A673 (cell line): ENCODE measurements at regions not wholly inside any gene's neighbourhood (a gene's known extent, or its start where the extent isn't known, plus 50 kb on each side); places are given as distances from the start of the nearest gene placed in this dataset.

Experiments
- EZH2 ChIP-seq: fragments of 200-600 bp; sonication (generic); IDR thresholded peaks from 2 replicates; pipeline ENCODE4 v1.6.1; 2017; ENCODE audit warnings: borderline replicate concordance, low read depth, mild to moderate bottlenecking, mixed read lengths, antibody characterized with exemption, low read length; ENCODE audit not compliant: poor library complexity, severe bottlenecking
- TF ChIP-seq, protein P1 (sequence below): fragments of 300-800, 200-600 bp; sonication (generic); conservative IDR thresholded peaks from 2 replicates; pipeline ENCODE4 v1.5.1; 2017; ENCODE audit warnings: low read depth, mild to moderate bottlenecking, antibody characterized with exemption, low read length, moderate library complexity, mixed read lengths

DNA sequence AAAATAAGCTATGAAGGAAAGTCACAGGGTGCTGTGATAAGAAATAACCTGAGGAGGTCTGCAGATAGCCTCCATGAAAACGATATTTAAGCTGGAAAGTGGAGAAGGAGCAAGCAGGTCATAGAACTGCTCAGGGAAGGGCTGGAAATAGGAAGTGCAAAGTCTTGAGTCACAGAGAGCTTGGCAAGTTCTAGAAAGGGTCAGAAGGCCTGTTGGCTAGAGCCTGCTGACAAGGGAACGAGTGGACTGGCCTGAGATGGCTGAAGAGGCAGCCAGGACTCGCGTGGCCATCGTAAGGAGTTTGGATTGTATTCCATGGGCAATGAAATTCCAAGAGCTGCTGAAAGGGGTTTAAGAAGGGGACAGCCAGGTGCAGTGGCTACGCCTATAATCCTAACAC lies 64.7 kb upstream of the IL12A start:
- TF ChIP-seq, protein P1, sequence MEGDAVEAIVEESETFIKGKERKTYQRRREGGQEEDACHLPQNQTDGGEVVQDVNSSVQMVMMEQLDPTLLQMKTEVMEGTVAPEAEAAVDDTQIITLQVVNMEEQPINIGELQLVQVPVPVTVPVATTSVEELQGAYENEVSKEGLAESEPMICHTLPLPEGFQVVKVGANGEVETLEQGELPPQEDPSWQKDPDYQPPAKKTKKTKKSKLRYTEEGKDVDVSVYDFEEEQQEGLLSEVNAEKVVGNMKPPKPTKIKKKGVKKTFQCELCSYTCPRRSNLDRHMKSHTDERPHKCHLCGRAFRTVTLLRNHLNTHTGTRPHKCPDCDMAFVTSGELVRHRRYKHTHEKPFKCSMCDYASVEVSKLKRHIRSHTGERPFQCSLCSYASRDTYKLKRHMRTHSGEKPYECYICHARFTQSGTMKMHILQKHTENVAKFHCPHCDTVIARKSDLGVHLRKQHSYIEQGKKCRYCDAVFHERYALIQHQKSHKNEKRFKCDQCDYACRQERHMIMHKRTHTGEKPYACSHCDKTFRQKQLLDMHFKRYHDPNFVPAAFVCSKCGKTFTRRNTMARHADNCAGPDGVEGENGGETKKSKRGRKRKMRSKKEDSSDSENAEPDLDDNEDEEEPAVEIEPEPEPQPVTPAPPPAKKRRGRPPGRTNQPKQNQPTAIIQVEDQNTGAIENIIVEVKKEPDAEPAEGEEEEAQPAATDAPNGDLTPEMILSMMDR = no peak
- no peak for TF ChIP-seq EZH2
